Lower leg skin (tissue), 4 donors: ENCODE measurements at regions not wholly inside any gene's neighbourhood (a gene's known extent, or its start where the extent isn't known, plus 50 kb on each side); places are given as distances from the start of the nearest gene placed in this dataset.

ENCODE experiments used
- DNase-seq, 2 donors: peaks; one replicate each; pipeline ENCODE4 v3.0.0-alpha.2; 2019; ENCODE audit warnings: low spot score in 2 of 2
- H3K4me3 ChIP-seq: fragments of 200-600 bp; sonication (generic); 2 replicates; pipeline ENCODE4 v1.5.1; 2017; ENCODE audit warnings: mild to moderate bottlenecking, low read depth; ENCODE audit not compliant: poor library complexity, severe bottlenecking
- CTCF ChIP-seq, 3 donors: fragments of 450-650 bp; IDR thresholded peaks; one replicate each; pipeline ENCODE4 v1.5.1; 2016; ENCODE audit warnings: antibody characterized with exemption in 3 of 3, mild to moderate bottlenecking in 3 of 3, moderate library complexity in 2 of 3
- POLR2A ChIP-seq, 2 donors: fragments of 450-650 bp; IDR thresholded peaks; one replicate each; pipeline ENCODE4 v1.6.1; 2016 to 2017; ENCODE audit warnings: antibody characterized with exemption in 2 of 2, mild to moderate bottlenecking in 1 of 2, moderate library complexity in 1 of 2
- WGBS, 2 donors: methylation state at CpG; one replicate each; pipeline ENCODE4 v1.1.5; 2018; 5-methylcytosine and 5-hydroxymethylcytosine counted together
- intact Hi-C: fragments of 100-400 bp; cut with DNase I; formaldehyde crosslinking; loops from one replicate; pipeline ENCODE4 v1.15.0; 2023; ENCODE audit warnings: low total_unique reads

GRCh38 chr13:108375034-108375433 lies 105.5 kb downstream of the TNFSF13B start:
- TF ChIP-seq CTCF (IDR thresholded peaks at IDR 0.05) (no peak), POLR2A (IDR thresholded peaks at IDR 0.05) (no peak)
- no peak overlapping the region for H3K4me3 ChIP-seq
- 67 to 73% methylated on average over 2 of the region's 2 CpGs for WGBS, 2 donors
- DNase-seq: no peak
- intact Hi-C loops: no loop called here

GRCh38 chr13:108375772-108376171 lies 106.3 kb downstream of the TNFSF13B start:
- TF ChIP-seq CTCF (IDR thresholded peaks at IDR 0.05) (no peak), POLR2A (IDR thresholded peaks at IDR 0.05) (no peak)
- H3K4me3 ChIP-seq: no peak overlapping the region
- intact Hi-C loops: no loop called here
- DNase-seq: no peak
- 89 to 91% methylated on average over 2 of the region's 2 CpGs for WGBS, 2 donors

DNA sequence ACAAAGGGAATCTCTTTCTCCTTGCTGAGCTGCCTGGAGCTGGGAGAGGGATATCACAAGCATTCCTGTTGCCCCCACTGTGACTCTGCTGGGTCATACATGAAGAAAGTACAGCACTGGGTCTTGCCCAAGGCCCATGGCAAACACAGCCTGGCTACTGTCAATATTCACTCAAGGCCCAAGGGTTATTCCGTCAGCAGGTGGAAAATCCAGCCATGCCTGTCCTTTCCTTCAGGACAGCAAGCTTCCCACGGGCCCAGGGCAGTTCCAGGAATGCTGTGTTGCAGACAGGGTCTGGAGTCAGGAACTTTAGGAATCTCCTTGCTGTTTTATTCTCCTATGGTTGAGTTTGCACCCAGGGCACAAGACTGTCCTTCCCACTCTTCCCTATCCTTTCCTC lies 106.8 kb downstream of the TNFSF13B start:
- intact Hi-C loops: no loop called here
- TF ChIP-seq CTCF (IDR thresholded peaks at IDR 0.05) (no peak), POLR2A (IDR thresholded peaks at IDR 0.05) (no peak)
- no peak overlapping the region for H3K4me3 ChIP-seq
- 79 to 85% methylated on average over 2 of the region's 2 CpGs for WGBS, 2 donors
- no peak for DNase-seq

DNA sequence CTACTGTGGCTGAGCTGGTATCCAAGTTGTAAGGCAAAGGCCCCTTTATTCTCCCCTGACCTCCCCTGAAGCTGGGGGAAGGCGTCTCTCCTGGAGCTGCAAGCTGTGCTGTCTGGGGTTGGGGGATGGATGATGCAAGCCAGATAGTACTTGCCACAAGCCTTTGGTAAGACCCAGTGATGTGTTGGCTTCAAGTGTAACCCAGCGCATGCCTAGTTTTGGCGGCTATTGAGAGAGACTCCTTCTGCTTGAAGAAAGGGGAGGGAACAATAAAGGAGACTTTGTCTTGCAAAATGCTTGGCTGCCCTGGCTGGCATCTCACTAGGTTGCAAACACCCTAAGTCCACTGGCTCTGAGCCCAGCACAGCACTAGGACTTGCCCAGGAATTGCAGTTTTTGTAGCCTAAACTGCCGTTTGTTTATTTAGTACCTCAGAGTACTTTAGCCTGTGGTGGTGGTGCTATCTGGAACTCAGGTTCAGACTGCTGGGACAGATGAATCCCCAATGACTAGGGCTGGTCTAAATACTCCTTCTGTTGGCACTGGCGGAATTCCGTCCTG lies 108.2 kb downstream of the TNFSF13B start:
- TF ChIP-seq POLR2A (IDR thresholded peaks at IDR 0.05) (no peak), CTCF (IDR thresholded peaks at IDR 0.05) (no peak)
- no peak for DNase-seq
- intact Hi-C loops: no loop called here
- H3K4me3 ChIP-seq: no peak overlapping the region
- WGBS, 2 donors: 91 to 95% methylated on average over 4 to 6 of the region's 6 CpGs

DNA sequence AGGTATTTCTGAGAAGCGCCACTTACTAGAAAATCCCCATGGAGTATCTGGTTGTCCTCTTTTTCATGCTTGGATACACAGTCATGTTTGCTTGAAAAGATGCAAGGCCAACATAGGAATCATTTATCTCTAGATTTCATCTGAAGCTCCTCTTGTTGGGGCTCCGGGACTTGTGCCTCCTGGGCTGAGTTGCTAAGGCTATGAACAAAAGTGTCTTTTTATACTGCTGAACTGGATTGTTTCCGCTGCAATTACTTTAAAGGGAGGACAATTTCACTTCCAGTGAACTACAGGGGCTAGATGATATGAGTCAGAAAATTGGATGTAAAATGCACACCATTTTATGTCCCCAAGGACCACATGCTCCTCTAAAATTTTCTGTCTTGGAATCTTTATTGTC lies 114.1 kb downstream of the TNFSF13B start:
- DNase-seq: no peak
- intact Hi-C loops: no loop called here
- H3K4me3 ChIP-seq: no peak overlapping the region
- WGBS, 2 donors: 92 to 95% methylated on average over 3 of the region's 3 CpGs
- TF ChIP-seq POLR2A (IDR thresholded peaks at IDR 0.05) (no peak), CTCF (IDR thresholded peaks at IDR 0.05) (no peak)

DNA sequence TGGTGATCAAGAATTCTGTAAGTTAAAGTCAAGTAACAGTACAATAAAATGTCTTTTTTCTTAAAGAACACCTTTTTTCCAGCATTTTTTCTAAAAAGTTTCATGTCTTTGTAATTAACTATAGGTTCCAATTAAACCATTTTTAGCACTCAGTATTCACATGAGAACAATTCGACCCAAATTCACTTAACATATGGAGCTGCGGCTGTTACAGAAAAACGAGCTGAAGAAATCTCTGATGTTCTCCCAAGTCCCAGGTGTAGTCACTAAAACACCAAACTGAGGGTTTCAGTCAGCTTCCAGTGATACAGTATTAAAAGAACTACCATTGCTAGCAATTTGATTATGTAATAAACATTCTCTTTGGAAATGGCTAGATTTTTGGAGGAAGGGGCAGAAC lies 117.6 kb downstream of the TNFSF13B start:
- 78 to 79% methylated on average over 3 of the region's 3 CpGs for WGBS, 2 donors
- TF ChIP-seq POLR2A (IDR thresholded peaks at IDR 0.05) (no peak), CTCF (IDR thresholded peaks at IDR 0.05) (no peak)
- no peak overlapping the region for H3K4me3 ChIP-seq
- intact Hi-C loops: no loop called here
- DNase-seq: no peak
